LNCaP clone FGC (cell line): ENCODE measurements at regions not wholly inside any gene's neighbourhood (a gene's known extent, or its start where the extent isn't known, plus 50 kb on each side); places are given as distances from the start of the nearest gene placed in this dataset.

Experiments
- DNase-seq: peaks from one replicate; pipeline ENCODE4 v3.0.0-alpha.2; 2011; ENCODE audit warnings: low read depth
- H3K4me3 ChIP-seq: 2 replicates; pipeline ENCODE4 v1.5.1; 2011; ENCODE audit warnings: mild to moderate bottlenecking, low read depth, low read length, control low read depth
- TF ChIP-seq, protein P1 (sequence below): IDR thresholded peaks from 2 replicates; pipeline ENCODE4 v1.5.1; 2012; ENCODE audit warnings: mild to moderate bottlenecking; ENCODE audit not compliant: control insufficient read depth, insufficient read depth; ENCODE audit errors: extremely low read depth

DNA sequence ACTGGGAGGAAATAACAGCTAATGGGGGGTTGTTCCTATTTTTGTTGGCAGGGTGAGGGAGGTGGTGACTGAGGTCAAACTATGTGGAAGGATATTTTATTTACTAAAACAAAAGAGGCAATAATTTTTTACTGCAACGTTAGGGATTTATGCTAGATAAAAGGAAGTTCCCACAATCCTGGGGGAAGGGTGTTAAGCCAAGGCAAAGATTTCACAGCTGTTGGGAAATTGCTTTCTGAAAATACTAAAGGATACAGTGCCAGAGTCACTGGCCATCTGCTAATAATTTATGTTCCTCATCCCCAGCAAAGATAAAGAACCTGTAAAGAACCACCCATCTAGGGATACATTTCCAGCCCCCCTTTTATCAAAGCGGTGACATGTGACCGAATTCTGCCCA lies 756.0 kb upstream of the RBFOX1 start:
- TF ChIP-seq, protein P1, sequence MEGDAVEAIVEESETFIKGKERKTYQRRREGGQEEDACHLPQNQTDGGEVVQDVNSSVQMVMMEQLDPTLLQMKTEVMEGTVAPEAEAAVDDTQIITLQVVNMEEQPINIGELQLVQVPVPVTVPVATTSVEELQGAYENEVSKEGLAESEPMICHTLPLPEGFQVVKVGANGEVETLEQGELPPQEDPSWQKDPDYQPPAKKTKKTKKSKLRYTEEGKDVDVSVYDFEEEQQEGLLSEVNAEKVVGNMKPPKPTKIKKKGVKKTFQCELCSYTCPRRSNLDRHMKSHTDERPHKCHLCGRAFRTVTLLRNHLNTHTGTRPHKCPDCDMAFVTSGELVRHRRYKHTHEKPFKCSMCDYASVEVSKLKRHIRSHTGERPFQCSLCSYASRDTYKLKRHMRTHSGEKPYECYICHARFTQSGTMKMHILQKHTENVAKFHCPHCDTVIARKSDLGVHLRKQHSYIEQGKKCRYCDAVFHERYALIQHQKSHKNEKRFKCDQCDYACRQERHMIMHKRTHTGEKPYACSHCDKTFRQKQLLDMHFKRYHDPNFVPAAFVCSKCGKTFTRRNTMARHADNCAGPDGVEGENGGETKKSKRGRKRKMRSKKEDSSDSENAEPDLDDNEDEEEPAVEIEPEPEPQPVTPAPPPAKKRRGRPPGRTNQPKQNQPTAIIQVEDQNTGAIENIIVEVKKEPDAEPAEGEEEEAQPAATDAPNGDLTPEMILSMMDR: no peak
- H3K4me3 ChIP-seq: no peak overlapping the region
- DNase-seq: no peak

DNA sequence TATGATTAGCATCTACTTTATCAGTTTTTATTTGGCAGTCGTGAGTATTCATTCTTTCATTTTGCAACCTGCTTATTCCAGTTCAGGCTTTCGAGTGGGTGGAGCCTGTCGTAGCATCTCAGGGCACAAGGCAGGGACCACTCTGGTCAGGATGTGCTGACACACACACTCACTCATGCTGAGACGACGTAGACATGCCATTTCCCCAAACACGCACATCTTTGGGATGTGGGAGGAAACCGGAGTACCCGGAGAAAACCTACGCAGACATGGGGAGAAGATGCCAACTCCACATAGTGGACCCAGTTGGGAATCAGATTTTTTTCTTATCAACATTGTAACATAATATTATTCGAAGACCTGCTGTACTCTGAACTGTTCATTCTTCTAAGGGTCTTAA lies 756.5 kb upstream of the RBFOX1 start:
- TF ChIP-seq, protein P1: no peak
- H3K4me3 ChIP-seq: no peak overlapping the region
- no peak for DNase-seq

DNA sequence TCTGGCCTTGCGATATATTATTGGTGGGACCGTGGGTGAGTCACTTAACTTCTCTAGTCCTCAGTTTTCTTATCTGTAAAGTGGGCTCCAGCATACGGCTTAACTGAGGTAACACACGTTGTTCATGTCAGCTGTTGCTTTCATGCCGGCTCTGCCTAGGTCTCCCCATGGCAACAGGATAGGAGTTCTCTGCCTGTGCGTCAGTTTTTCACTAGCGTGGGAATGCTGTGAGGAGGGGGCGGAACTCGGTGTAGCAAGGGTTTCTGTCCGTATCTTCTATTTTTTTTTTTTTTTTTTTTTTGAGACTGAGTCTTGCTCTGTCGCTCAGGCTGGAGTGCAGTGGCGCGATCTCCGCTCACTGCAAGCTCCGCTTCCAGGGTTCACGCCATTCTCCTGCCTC lies 758.5 kb upstream of the RBFOX1 start:
- no peak for DNase-seq
- TF ChIP-seq, protein P1: no peak
- H3K4me3 ChIP-seq: no peak overlapping the region

DNA sequence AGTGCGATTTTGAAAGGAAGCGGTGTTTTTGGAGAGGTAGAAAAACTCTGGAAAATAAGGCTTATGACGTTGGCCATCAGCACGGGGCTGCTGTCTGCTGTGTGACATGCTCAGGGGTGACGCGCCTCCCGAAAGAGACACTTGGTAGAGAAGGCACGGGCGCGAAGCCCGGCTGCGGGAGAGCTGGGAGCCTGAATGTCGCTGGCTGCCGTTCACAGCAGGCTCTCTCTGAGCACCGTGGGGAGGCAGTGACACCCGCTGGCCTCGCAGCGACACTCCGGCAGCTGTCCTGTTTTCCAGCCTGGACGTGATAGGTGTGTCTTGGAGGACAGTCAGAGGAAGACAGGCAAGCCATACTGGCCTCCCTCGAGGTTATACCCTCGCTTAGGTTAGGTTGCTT lies 759.1 kb upstream of the RBFOX1 start:
- TF ChIP-seq, protein P1: peak; percentile 92
- H3K4me3 ChIP-seq: no peak overlapping the region
- DNase-seq: peak; percentile 11

DNA sequence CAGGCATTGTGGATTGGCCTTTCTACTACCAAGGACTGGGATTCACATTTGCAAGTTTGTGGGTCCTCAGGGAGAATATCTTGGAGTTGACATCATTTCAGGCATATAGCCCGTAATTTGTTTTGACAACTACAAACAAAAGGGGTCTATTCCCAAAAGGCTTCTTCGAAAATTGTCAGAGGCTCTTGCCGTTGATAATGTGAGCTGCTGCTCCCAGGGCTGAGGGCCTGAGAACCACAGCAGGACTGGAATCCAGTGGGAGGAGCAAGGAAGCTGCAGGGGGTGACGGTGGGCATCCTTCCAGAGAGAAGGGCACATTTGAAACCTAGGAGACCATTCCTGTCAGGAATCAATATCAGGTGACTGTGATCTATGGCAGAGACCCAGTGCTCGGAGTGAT lies 761.6 kb upstream of the RBFOX1 start:
- no peak overlapping the region for H3K4me3 ChIP-seq
- TF ChIP-seq, protein P1: no peak
- no peak for DNase-seq

DNA sequence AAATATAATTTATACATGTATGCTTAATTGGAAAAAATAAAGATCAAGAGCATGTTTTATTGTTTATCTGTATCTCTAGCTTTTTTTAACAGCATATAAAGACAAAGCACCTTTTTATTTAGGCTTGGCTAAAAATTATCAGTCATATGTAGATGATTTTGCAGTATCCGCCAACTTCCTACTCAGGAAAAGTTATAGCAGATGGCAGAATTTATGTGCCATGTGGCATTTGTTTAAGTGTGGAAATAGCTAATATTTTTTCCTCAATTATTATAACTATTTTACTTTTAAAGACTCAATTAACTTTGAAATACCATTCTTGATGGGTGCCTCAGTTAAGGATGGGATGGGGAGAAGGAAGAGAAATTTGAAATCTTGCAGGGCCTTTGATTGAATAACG lies 762.1 kb upstream of the RBFOX1 start:
- TF ChIP-seq, protein P1: no peak
- DNase-seq: no peak
- no peak overlapping the region for H3K4me3 ChIP-seq

DNA sequence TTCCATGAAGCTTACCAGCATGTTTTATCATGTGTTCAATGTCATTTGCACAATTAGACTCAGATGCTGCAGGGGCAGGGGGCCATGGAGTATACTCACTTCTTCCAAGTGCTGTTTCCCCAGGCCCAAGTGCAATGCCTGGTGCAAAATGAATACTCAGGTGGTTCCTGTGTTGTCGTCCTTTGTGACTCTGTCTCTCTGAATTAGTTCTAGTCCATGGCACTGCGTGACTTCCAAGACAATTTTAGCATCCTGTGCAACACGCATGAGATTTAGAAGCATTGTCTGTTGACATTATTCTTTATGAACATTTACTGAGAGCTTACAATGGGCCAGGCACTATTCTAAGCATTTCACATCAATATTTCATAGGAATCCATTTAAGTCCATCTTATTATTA lies 769.7 kb upstream of the RBFOX1 start:
- no peak overlapping the region for H3K4me3 ChIP-seq

More for the DNA sequence above, 769.7 kb upstream of the RBFOX1 start:
- DNase-seq: no peak
- TF ChIP-seq, protein P1: no peak
